WTC11 (cell line): ENCODE measurements at regions not wholly inside any gene's neighbourhood (a gene's known extent, or its start where the extent isn't known, plus 50 kb on each side); places are given as distances from the start of the nearest gene placed in this dataset.

Source experiments
- ATAC-seq: fragments of 200-7000 bp; cut with Tn5 transposase; 2 replicates; pipeline ENCODE4 v1.10.0; 2021; ENCODE audit warnings: mild to moderate bottlenecking, moderate library complexity
- CTCF ChIA-PET: fragments of 300-600 bp; sonication (Branson Sonifier 250); formaldehyde crosslinking; loops from one replicate; lab custom pipeline; 2021; ENCODE audit warnings: antibody characterized with exemption; lab: Charles Lee
- POLR2A ChIA-PET: fragments of 350-600 bp; sonication (Branson Sonifier 250); formaldehyde crosslinking; loops from one replicate; lab custom pipeline; 2021; ENCODE audit warnings: antibody characterized with exemption; lab: Charles Lee
- DNase-seq: peaks from one replicate; pipeline ENCODE4 v3.0.0; 2021; ENCODE audit warnings: low spot score
- H3K27ac Mint-ChIP-seq: 2 replicates; pipeline ENCODE4 v1.8.0; 2021; ENCODE audit warnings: mixed read lengths
- H3K27me3 Mint-ChIP-seq: 2 replicates; pipeline ENCODE4 v1.8.0; 2021; ENCODE audit warnings: low read depth, mild to moderate bottlenecking, moderate library complexity, mixed read lengths
- H3K36me3 Mint-ChIP-seq: 2 replicates; pipeline ENCODE4 v1.8.0; 2021; ENCODE audit warnings: mixed read lengths
- H3K4me1 Mint-ChIP-seq: 2 replicates; pipeline ENCODE4 v1.8.0; 2022; ENCODE audit warnings: mixed read lengths
- H3K4me3 Mint-ChIP-seq: 2 replicates; pipeline ENCODE4 v1.8.0; 2021; ENCODE audit warnings: mild to moderate bottlenecking, moderate library complexity, mixed read lengths
- H3K9me3 Mint-ChIP-seq: 2 replicates; pipeline ENCODE4 v1.8.0; 2021; ENCODE audit warnings: mixed read lengths
- CBFB ChIP-seq: sonication (generic); formaldehyde crosslinking; IDR thresholded peaks from 2 replicates; pipeline ENCODE4 v1.8.1; 2022; ENCODE audit warnings: mild to moderate bottlenecking, low read depth, missing genetic modification reagents
- ETV6 ChIP-seq: sonication (generic); formaldehyde crosslinking; IDR thresholded peaks from 2 replicates; pipeline ENCODE4 v1.8.1; 2022; ENCODE audit warnings: mild to moderate bottlenecking, missing genetic modification reagents
- GRHL2 ChIP-seq: fragments of 250-450 bp; sonication (Bioruptor Pico); IDR thresholded peaks from 2 replicates; pipeline ENCODE4 v1.8.0; 2022; ENCODE audit warnings: mild to moderate bottlenecking, moderate library complexity; ENCODE audit not compliant: insufficient replicate concordance, severe bottlenecking
- MYBL2 ChIP-seq: sonication (generic); formaldehyde crosslinking; IDR thresholded peaks from 2 replicates; pipeline ENCODE4 v1.8.1; 2023; ENCODE audit warnings: mild to moderate bottlenecking, moderate library complexity, missing genetic modification reagents
- NR1H2 ChIP-seq: sonication (generic); formaldehyde crosslinking; IDR thresholded peaks from 2 replicates; pipeline ENCODE4 v1.9.0; 2021; ENCODE audit warnings: mild to moderate bottlenecking, moderate library complexity, missing genetic modification reagents
- NR2C2 ChIP-seq: sonication (generic); formaldehyde crosslinking; IDR thresholded peaks from 2 replicates; pipeline ENCODE4 v1.8.0; 2022; ENCODE audit warnings: mild to moderate bottlenecking, missing genetic modification reagents
- SMAD3 ChIP-seq: sonication (generic); formaldehyde crosslinking; IDR thresholded peaks from 2 replicates; pipeline ENCODE4 v1.8.0; 2022; ENCODE audit warnings: missing genetic modification reagents, mild to moderate bottlenecking, borderline replicate concordance
- SMAD4 ChIP-seq: sonication (generic); formaldehyde crosslinking; IDR thresholded peaks from 2 replicates; pipeline ENCODE4 v1.8.0; 2022; ENCODE audit warnings: mild to moderate bottlenecking, missing genetic modification reagents
- SP1 ChIP-seq: sonication (generic); formaldehyde crosslinking; conservative IDR thresholded peaks from 2 replicates; pipeline ENCODE4 v1.8.1; 2022; ENCODE audit warnings: missing genetic modification reagents
- TCF7 ChIP-seq: sonication (generic); formaldehyde crosslinking; IDR thresholded peaks from 2 replicates; pipeline ENCODE4 v1.8.0; 2022; ENCODE audit warnings: mild to moderate bottlenecking, low read depth, missing genetic modification reagents, moderate library complexity
- ZNF138 ChIP-seq: sonication (generic); formaldehyde crosslinking; conservative IDR thresholded peaks from 2 replicates; pipeline ENCODE4 v1.8.1; 2022; ENCODE audit warnings: mild to moderate bottlenecking, moderate library complexity, missing genetic modification reagents
- ZNF671 ChIP-seq: fragments of 250-450 bp; sonication (Bioruptor Pico); IDR thresholded peaks from 2 replicates; pipeline ENCODE4 v1.8.0; 2021; ENCODE audit warnings: mild to moderate bottlenecking
- TF ChIP-seq, protein P1 (sequence below): sonication (generic); formaldehyde crosslinking; IDR thresholded peaks from 2 replicates; pipeline ENCODE4 v1.8.1; 2022; ENCODE audit warnings: low read depth, missing genetic modification reagents, borderline replicate concordance
- TF ChIP-seq, protein P2 (sequence below): fragments of 250-450 bp; sonication (Bioruptor Pico); IDR thresholded peaks from 2 replicates; pipeline ENCODE4 v1.9.0; 2021; ENCODE audit warnings: mild to moderate bottlenecking, borderline replicate concordance
- TF ChIP-seq, protein P3 (sequence below): sonication (generic); formaldehyde crosslinking; conservative IDR thresholded peaks from 2 replicates; pipeline ENCODE4 v1.8.1; 2022; ENCODE audit warnings: mild to moderate bottlenecking, missing genetic modification reagents
- TF ChIP-seq, protein P4 (sequence below): sonication (generic); formaldehyde crosslinking; IDR thresholded peaks from 2 replicates; pipeline ENCODE4 v1.8.1; 2023; ENCODE audit warnings: mild to moderate bottlenecking, missing genetic modification reagents
- TF ChIP-seq, protein P5 (sequence below): sonication (generic); formaldehyde crosslinking; IDR thresholded peaks from 2 replicates; pipeline ENCODE4 v1.8.0; 2022; ENCODE audit warnings: mild to moderate bottlenecking, missing genetic modification reagents
- TF ChIP-seq, protein P6 (sequence below): sonication (generic); formaldehyde crosslinking; IDR thresholded peaks from 2 replicates; pipeline ENCODE4 v1.8.1; 2023; ENCODE audit warnings: mild to moderate bottlenecking, missing genetic modification reagents, borderline replicate concordance
- TF ChIP-seq, protein P7 (sequence below): sonication (generic); formaldehyde crosslinking; IDR thresholded peaks from 2 replicates; pipeline ENCODE4 v1.8.1; 2022; ENCODE audit warnings: mild to moderate bottlenecking, moderate library complexity, missing genetic modification reagents

DNA sequence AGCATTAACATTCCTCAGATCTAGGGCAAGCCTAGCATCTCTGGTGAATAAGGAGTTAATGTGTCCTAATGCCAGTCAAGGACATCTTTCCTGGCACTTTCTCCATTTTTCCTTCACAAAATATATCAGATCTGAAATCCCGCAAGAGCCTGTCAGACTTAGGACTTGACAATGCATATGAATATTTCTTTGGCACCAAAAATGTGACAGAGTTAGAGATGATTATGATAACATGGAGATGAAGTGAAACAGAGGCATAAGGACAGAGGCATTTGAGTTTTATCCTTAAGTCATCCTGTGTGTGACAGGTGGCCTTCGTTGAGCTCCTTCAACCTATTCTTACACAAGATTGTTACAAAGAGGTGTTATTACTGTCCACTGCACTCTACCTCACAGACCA lies 388.0 kb downstream of the EMP1 start:
- no peaks in the 10 kb centered on the region; the same call in 1 of the 2 replicates for H3K27me3 Mint-ChIP-seq
- CTCF ChIA-PET: no interaction called here
- H3K4me3 Mint-ChIP-seq: no peak overlapping the region
- DNase-seq: no peak
- H3K36me3 Mint-ChIP-seq: no peaks in the 10 kb centered on the region
- peaks cover 39% of the 10 kb centered on the region for H3K4me1 Mint-ChIP-seq
- no peak overlapping the region for H3K27ac Mint-ChIP-seq
- POLR2A ChIA-PET: no interaction called here
- no peaks in the 10 kb centered on the region for H3K9me3 Mint-ChIP-seq
- TF ChIP-seq, protein P1, sequence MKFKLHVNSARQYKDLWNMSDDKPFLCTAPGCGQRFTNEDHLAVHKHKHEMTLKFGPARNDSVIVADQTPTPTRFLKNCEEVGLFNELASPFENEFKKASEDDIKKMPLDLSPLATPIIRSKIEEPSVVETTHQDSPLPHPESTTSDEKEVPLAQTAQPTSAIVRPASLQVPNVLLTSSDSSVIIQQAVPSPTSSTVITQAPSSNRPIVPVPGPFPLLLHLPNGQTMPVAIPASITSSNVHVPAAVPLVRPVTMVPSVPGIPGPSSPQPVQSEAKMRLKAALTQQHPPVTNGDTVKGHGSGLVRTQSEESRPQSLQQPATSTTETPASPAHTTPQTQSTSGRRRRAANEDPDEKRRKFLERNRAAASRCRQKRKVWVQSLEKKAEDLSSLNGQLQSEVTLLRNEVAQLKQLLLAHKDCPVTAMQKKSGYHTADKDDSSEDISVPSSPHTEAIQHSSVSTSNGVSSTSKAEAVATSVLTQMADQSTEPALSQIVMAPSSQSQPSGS (CRISPR knock-in tag): no peak
- TF ChIP-seq ZNF671 (CRISPR knock-in tag): no peak
- TF ChIP-seq SP1: no peak
- no peak for TF ChIP-seq NR2C2 (CRISPR knock-in tag)
- TF ChIP-seq, protein P2, sequence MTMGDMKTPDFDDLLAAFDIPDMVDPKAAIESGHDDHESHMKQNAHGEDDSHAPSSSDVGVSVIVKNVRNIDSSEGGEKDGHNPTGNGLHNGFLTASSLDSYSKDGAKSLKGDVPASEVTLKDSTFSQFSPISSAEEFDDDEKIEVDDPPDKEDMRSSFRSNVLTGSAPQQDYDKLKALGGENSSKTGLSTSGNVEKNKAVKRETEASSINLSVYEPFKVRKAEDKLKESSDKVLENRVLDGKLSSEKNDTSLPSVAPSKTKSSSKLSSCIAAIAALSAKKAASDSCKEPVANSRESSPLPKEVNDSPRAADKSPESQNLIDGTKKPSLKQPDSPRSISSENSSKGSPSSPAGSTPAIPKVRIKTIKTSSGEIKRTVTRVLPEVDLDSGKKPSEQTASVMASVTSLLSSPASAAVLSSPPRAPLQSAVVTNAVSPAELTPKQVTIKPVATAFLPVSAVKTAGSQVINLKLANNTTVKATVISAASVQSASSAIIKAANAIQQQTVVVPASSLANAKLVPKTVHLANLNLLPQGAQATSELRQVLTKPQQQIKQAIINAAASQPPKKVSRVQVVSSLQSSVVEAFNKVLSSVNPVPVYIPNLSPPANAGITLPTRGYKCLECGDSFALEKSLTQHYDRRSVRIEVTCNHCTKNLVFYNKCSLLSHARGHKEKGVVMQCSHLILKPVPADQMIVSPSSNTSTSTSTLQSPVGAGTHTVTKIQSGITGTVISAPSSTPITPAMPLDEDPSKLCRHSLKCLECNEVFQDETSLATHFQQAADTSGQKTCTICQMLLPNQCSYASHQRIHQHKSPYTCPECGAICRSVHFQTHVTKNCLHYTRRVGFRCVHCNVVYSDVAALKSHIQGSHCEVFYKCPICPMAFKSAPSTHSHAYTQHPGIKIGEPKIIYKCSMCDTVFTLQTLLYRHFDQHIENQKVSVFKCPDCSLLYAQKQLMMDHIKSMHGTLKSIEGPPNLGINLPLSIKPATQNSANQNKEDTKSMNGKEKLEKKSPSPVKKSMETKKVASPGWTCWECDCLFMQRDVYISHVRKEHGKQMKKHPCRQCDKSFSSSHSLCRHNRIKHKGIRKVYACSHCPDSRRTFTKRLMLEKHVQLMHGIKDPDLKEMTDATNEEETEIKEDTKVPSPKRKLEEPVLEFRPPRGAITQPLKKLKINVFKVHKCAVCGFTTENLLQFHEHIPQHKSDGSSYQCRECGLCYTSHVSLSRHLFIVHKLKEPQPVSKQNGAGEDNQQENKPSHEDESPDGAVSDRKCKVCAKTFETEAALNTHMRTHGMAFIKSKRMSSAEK (CRISPR knock-in tag): no peak
- TF ChIP-seq TCF7: no peak
- no peak for TF ChIP-seq CBFB (CRISPR knock-in tag)
- TF ChIP-seq, protein P3, sequence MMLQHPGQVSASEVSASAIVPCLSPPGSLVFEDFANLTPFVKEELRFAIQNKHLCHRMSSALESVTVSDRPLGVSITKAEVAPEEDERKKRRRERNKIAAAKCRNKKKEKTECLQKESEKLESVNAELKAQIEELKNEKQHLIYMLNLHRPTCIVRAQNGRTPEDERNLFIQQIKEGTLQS: no peak
- TF ChIP-seq, protein P4, sequence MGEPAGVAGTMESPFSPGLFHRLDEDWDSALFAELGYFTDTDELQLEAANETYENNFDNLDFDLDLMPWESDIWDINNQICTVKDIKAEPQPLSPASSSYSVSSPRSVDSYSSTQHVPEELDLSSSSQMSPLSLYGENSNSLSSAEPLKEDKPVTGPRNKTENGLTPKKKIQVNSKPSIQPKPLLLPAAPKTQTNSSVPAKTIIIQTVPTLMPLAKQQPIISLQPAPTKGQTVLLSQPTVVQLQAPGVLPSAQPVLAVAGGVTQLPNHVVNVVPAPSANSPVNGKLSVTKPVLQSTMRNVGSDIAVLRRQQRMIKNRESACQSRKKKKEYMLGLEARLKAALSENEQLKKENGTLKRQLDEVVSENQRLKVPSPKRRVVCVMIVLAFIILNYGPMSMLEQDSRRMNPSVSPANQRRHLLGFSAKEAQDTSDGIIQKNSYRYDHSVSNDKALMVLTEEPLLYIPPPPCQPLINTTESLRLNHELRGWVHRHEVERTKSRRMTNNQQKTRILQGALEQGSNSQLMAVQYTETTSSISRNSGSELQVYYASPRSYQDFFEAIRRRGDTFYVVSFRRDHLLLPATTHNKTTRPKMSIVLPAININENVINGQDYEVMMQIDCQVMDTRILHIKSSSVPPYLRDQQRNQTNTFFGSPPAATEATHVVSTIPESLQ: no peak
- TF ChIP-seq ZNF138 (CRISPR knock-in tag): no peak
- TF ChIP-seq, protein P5, sequence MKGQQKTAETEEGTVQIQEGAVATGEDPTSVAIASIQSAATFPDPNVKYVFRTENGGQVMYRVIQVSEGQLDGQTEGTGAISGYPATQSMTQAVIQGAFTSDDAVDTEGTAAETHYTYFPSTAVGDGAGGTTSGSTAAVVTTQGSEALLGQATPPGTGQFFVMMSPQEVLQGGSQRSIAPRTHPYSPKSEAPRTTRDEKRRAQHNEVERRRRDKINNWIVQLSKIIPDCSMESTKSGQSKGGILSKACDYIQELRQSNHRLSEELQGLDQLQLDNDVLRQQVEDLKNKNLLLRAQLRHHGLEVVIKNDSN (CRISPR knock-in tag): no peak
- no peak for TF ChIP-seq GRHL2
- TF ChIP-seq MYBL2 (CRISPR knock-in tag): no peak
- TF ChIP-seq NR1H2 (CRISPR knock-in tag): no peak
- TF ChIP-seq, protein P6, sequence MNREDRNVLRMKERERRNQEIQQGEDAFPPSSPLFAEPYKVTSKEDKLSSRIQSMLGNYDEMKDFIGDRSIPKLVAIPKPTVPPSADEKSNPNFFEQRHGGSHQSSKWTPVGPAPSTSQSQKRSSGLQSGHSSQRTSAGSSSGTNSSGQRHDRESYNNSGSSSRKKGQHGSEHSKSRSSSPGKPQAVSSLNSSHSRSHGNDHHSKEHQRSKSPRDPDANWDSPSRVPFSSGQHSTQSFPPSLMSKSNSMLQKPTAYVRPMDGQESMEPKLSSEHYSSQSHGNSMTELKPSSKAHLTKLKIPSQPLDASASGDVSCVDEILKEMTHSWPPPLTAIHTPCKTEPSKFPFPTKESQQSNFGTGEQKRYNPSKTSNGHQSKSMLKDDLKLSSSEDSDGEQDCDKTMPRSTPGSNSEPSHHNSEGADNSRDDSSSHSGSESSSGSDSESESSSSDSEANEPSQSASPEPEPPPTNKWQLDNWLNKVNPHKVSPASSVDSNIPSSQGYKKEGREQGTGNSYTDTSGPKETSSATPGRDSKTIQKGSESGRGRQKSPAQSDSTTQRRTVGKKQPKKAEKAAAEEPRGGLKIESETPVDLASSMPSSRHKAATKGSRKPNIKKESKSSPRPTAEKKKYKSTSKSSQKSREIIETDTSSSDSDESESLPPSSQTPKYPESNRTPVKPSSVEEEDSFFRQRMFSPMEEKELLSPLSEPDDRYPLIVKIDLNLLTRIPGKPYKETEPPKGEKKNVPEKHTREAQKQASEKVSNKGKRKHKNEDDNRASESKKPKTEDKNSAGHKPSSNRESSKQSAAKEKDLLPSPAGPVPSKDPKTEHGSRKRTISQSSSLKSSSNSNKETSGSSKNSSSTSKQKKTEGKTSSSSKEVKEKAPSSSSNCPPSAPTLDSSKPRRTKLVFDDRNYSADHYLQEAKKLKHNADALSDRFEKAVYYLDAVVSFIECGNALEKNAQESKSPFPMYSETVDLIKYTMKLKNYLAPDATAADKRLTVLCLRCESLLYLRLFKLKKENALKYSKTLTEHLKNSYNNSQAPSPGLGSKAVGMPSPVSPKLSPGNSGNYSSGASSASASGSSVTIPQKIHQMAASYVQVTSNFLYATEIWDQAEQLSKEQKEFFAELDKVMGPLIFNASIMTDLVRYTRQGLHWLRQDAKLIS (CRISPR knock-in tag): no peak
- TF ChIP-seq SMAD4 (CRISPR knock-in tag): no peak
- TF ChIP-seq, protein P7, sequence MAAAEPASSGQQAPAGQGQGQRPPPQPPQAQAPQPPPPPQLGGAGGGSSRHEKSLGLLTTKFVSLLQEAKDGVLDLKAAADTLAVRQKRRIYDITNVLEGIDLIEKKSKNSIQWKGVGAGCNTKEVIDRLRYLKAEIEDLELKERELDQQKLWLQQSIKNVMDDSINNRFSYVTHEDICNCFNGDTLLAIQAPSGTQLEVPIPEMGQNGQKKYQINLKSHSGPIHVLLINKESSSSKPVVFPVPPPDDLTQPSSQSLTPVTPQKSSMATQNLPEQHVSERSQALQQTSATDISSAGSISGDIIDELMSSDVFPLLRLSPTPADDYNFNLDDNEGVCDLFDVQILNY: no peak
- no peak for TF ChIP-seq ETV6
- TF ChIP-seq SMAD3 (CRISPR knock-in tag): no peak
- TF ChIP-seq, all 79 proteins: peak for 0
- no peak for ATAC-seq
